ENCODE measurements at regions not wholly inside any gene's neighbourhood (a gene's known extent, or its start where the extent isn't known, plus 50 kb on each side); places are given as distances from the start of the nearest gene placed in this dataset.

- TF ChIP-seq YY1 (IDR thresholded peaks at IDR 0.05; ENCODE audit: low read depth) (no peak), NFIC (IDR thresholded peaks at IDR 0.05) (no peak), REST (IDR thresholded peaks at IDR 0.05; ENCODE audit: low read depth) (no peak), TCF12 (IDR thresholded peaks at IDR 0.05; ENCODE audit: low read depth) (no peak), TEAD4 (IDR thresholded peaks at IDR 0.05) (no peak), EP300 (IDR thresholded peaks at IDR 0.05; ENCODE audit: borderline replicate concordance) (no peak), USF1 (IDR thresholded peaks at IDR 0.05) (no peak), CREB1 (IDR thresholded peaks at IDR 0.05; ENCODE audit: low read depth) (no peak), ZBTB7A (IDR thresholded peaks at IDR 0.05; ENCODE audit: low read depth) (no peak), EGR1 (IDR thresholded peaks at IDR 0.05) (no peak), CEBPB (IDR thresholded peaks at IDR 0.05) (no peak)
- TF ChIP-seq, protein P1, sequence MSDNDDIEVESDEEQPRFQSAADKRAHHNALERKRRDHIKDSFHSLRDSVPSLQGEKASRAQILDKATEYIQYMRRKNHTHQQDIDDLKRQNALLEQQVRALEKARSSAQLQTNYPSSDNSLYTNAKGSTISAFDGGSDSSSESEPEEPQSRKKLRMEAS (IDR thresholded peaks at IDR 0.05) = no peak
Observed at GRCh38 chr3:110495201-110495927, 576.3 kb upstream of the NECTIN3 start.

- TF ChIP-seq RAD21 (IDR thresholded peaks at IDR 0.05; ENCODE audit: low read depth) (no peak), EP300 (IDR thresholded peaks at IDR 0.05; ENCODE audit: borderline replicate concordance) (no peak), USF1 (IDR thresholded peaks at IDR 0.05) (no peak), REST (IDR thresholded peaks at IDR 0.05; ENCODE audit: low read depth) (no peak), CREB1 (IDR thresholded peaks at IDR 0.05; ENCODE audit: low read depth) (no peak), TAF1 (IDR thresholded peaks at IDR 0.05; ENCODE audit: low read depth) (no peak), TCF12 (IDR thresholded peaks at IDR 0.05; ENCODE audit: low read depth) (no peak), FOXM1 (IDR thresholded peaks at IDR 0.05; ENCODE audit: borderline replicate concordance, low read depth) (no peak), NFIC (IDR thresholded peaks at IDR 0.05) (no peak), CEBPB (IDR thresholded peaks at IDR 0.05) (no peak), EGR1 (IDR thresholded peaks at IDR 0.05) (no peak), ZBTB7A (IDR thresholded peaks at IDR 0.05; ENCODE audit: low read depth) (no peak), TEAD4 (IDR thresholded peaks at IDR 0.05) (no peak), YY1 (IDR thresholded peaks at IDR 0.05; ENCODE audit: low read depth) (no peak)
- TF ChIP-seq, protein P1 (IDR thresholded peaks at IDR 0.05) = no peak
Observed at GRCh38 chr3:110504401-110504800, 567.2 kb upstream of the NECTIN3 start.

DNA sequence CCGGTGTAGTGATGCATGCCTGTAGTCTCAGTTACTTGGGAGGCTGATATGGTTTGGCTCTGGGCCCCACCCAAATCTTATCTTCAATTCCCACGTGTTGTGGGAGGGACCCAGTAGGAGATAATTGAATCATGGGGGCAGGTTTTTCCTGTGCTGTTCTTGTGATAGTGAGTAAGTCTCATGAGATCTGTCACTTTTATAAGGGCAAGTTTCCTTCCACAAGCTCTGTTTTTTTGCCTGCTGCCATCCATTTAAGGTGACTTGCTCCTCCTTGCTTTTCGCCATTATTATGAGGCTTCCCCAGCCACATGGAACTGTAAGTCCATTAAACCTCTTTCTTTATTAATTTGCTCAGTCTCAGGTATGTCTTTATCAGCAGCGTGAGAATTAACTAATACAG lies 566.7 kb upstream of the NECTIN3 start:
- TF ChIP-seq FOXM1 (IDR thresholded peaks at IDR 0.05; ENCODE audit: borderline replicate concordance, low read depth) = no peak

DNA sequence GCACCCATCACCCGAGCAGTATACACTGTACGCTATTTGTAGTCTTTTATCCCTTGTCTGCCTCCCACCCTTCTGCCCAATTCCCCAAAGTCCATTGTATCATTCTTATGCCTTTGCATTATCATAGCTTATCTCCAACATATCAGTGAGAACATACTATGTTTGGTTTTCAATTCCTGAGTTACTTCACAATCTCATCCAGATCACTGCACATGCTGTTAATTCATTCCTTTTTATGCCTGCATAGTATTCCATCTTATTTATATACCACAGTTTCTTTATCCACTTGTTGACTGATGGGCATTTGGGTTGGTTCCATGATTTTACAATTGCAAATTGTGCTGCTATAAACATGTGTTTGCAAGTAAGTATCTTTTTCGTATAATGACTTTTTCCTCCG lies 564.7 kb upstream of the NECTIN3 start:
- TF ChIP-seq TAF1 (IDR thresholded peaks at IDR 0.05; ENCODE audit: low read depth) = no peak
- no peak for TF ChIP-seq FOXM1 (IDR thresholded peaks at IDR 0.05; ENCODE audit: borderline replicate concordance, low read depth)
- no peak for TF ChIP-seq TCF12 (IDR thresholded peaks at IDR 0.05; ENCODE audit: low read depth)
- TF ChIP-seq ZBTB7A (IDR thresholded peaks at IDR 0.05; ENCODE audit: low read depth) = no peak
- TF ChIP-seq NFIC (IDR thresholded peaks at IDR 0.05) = no peak
- TF ChIP-seq EP300 (IDR thresholded peaks at IDR 0.05; ENCODE audit: borderline replicate concordance) = no peak
- no peak for TF ChIP-seq EGR1 (IDR thresholded peaks at IDR 0.05)
- TF ChIP-seq USF1 (IDR thresholded peaks at IDR 0.05) = no peak
- no peak for TF ChIP-seq TEAD4 (IDR thresholded peaks at IDR 0.05)
- no peak for TF ChIP-seq CEBPB (IDR thresholded peaks at IDR 0.05)
- TF ChIP-seq, protein P1 (IDR thresholded peaks at IDR 0.05) = no peak
- no peak for TF ChIP-seq YY1 (IDR thresholded peaks at IDR 0.05; ENCODE audit: low read depth)

DNA sequence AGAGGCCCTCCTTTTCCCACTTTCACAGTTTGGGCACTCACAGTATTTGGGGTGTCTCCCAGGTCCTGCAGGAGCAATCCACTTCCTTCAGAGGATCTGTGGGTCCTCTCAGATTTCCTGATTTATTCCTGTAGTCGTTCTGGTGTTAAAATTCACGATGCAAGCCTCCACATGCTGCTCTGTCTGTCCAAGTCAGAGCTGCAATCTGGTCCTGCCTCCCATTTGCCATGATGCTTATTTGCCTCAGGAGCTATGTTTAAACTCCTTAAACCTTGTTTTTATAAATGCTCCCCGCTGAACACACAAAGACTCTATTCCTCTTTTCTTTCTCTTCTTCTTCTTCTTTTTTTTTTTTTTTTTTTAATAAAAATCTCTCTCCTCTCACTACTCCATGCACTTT lies 558.7 kb upstream of the NECTIN3 start:
- no peak for TF ChIP-seq USF1 (IDR thresholded peaks at IDR 0.05)
- TF ChIP-seq ZBTB7A (IDR thresholded peaks at IDR 0.05; ENCODE audit: low read depth) = no peak
- no peak for TF ChIP-seq CEBPB (IDR thresholded peaks at IDR 0.05)
- TF ChIP-seq CREB1 (IDR thresholded peaks at IDR 0.05; ENCODE audit: low read depth) = no peak
- no peak for TF ChIP-seq EGR1 (IDR thresholded peaks at IDR 0.05)
- no peak for TF ChIP-seq TCF12 (IDR thresholded peaks at IDR 0.05; ENCODE audit: low read depth)
- TF ChIP-seq TAF1 (IDR thresholded peaks at IDR 0.05; ENCODE audit: low read depth) = no peak
- TF ChIP-seq FOXM1 (IDR thresholded peaks at IDR 0.05; ENCODE audit: borderline replicate concordance, low read depth) = no peak
- no peak for TF ChIP-seq RAD21 (IDR thresholded peaks at IDR 0.05; ENCODE audit: low read depth)
- TF ChIP-seq REST (IDR thresholded peaks at IDR 0.05; ENCODE audit: low read depth) = no peak
- TF ChIP-seq, protein P1 (IDR thresholded peaks at IDR 0.05) = no peak
- TF ChIP-seq TEAD4 (IDR thresholded peaks at IDR 0.05) = no peak
- no peak for TF ChIP-seq NFIC (IDR thresholded peaks at IDR 0.05)
- no peak for TF ChIP-seq EP300 (IDR thresholded peaks at IDR 0.05; ENCODE audit: borderline replicate concordance)
- no peak for TF ChIP-seq YY1 (IDR thresholded peaks at IDR 0.05; ENCODE audit: low read depth)

Data from Ishikawa (cell line).